HepG2 (cell line): ENCODE measurements at regions not wholly inside any gene's neighbourhood (a gene's known extent, or its start where the extent isn't known, plus 50 kb on each side); places are given as distances from the start of the nearest gene placed in this dataset.

Source experiments
- ATAC-seq: fragments of 200-7000 bp; cut with Tn5 transposase; 3 replicates; pipeline ENCODE4 v1.9.1; 2020; ENCODE audit warnings: mild to moderate bottlenecking, moderate library complexity
- BruUV-seq: library from RNA; stranded (reverse); fragments of 400-500 nt; replicated peaks from 2 replicates; lab custom pipeline; 2021; lab: Mats Ljungman, UMichigan
- CTCF ChIA-PET: fragments of 300-600 bp; formaldehyde crosslinking; extraction: SDS; loops from one replicate; lab custom pipeline; 2021; ENCODE audit warnings: low total read pairs, inconsistent platforms, low intra/inter-chr PET ratio; lab: Yijun Ruan, JAX
- POLR2A ChIA-PET: fragments of 350-600 bp; sonication (Branson Sonifier 250); formaldehyde crosslinking; loops from one replicate; lab custom pipeline; 2020; ENCODE audit warnings: antibody characterized with exemption, inconsistent platforms; lab: Yijun Ruan, JAX
- DNase-seq: peaks from one replicate; pipeline ENCODE4 v3.0.0-alpha.2; 2015; ENCODE audit warnings: low spot score
- FAIRE-seq: peaks from 3 replicates; lab custom pipeline; 2011; peaks lifted over from hg19 to GRCh38; lab: Jason Lieb, UNC
- H2AFZ ChIP-seq: one replicate; pipeline ENCODE4 v1.6.1; 2011; ENCODE audit warnings: low read length, inconsistent platforms
- H3K27ac ChIP-seq: fragments of 300-600 bp; 3 replicates; pipeline ENCODE4 v1.8.0; 2011; ENCODE audit warnings: mixed run types, mild to moderate bottlenecking, mixed read lengths, low read length, inconsistent platforms; ENCODE audit not compliant: insufficient read depth; ENCODE audit errors: extremely low read length
- H3K27me3 ChIP-seq, 2 experiments: fragments of 200-600 bp in 1 of 2; 2 replicates in 1 of 2; 3 replicates in 1 of 2; pipeline versions ENCODE4 v1.6.0 to v1.8.0; 2011; ENCODE audit warnings: low read length in 2 of 2, mild to moderate bottlenecking in 2 of 2, moderate library complexity in 2 of 2, inconsistent platforms in 1 of 2; ENCODE audit not compliant: insufficient read depth in 2 of 2, control insufficient read depth in 1 of 2
- H3K36me3 ChIP-seq, 2 experiments: fragments of 200-600 bp in 1 of 2; replicated peaks in 1 of 2; 2 replicates in 1 of 2; 3 replicates in 1 of 2; pipeline versions ENCODE4 v1.5.1 to v1.8.0; 2011; ENCODE audit warnings: low read length in 2 of 2, inconsistent platforms in 1 of 2; ENCODE audit not compliant: insufficient read depth in 2 of 2, control insufficient read depth in 1 of 2
- H3K4me1 ChIP-seq: 2 replicates; pipeline ENCODE4 v1.5.1; 2012; ENCODE audit warnings: low read length, inconsistent platforms; ENCODE audit not compliant: insufficient read depth
- H3K4me2 ChIP-seq: 2 replicates; pipeline ENCODE4 v1.6.0; 2011; ENCODE audit warnings: low read depth, low read length, inconsistent platforms
- H3K4me3 ChIP-seq, 3 experiments: fragments of 200-600 bp in 1 of 3; sonication (generic), shearing (Covaris generic) in 1 of 3; replicated peaks in 1 of 3; 2 replicates each; pipeline ENCODE4 v1.5.1; 2011 to 2016; ENCODE audit warnings: low read length in 3 of 3, inconsistent platforms in 2 of 3, low read depth in 2 of 3, mild to moderate bottlenecking in 2 of 3, control low read depth in 1 of 3, mixed read lengths in 1 of 3; ENCODE audit not compliant: insufficient read depth in 1 of 3
- H3K79me2 ChIP-seq: one replicate; pipeline ENCODE4 v1.6.1; 2011; ENCODE audit warnings: low read length, inconsistent platforms; ENCODE audit not compliant: insufficient read depth
- H3K9ac ChIP-seq: 2 replicates; pipeline ENCODE4 v1.6.0; 2011; ENCODE audit warnings: mild to moderate bottlenecking, low read depth, low read length, inconsistent platforms; ENCODE audit not compliant: insufficient read depth
- H3K9me3 ChIP-seq: 2 replicates; pipeline ENCODE4 v1.5.1; 2012; ENCODE audit warnings: mild to moderate bottlenecking, low read length
- H4K20me1 ChIP-seq: 2 replicates; pipeline ENCODE4 v1.6.0; 2011; ENCODE audit warnings: inconsistent platforms, mild to moderate bottlenecking, low read length, moderate library complexity; ENCODE audit not compliant: insufficient read depth
- ARNT2 ChIP-seq: sonication (generic); formaldehyde crosslinking; IDR thresholded peaks from 2 replicates; pipeline ENCODE4 v1.8.0; 2022; ENCODE audit warnings: mild to moderate bottlenecking, low read depth, missing genetic modification reagents, moderate library complexity
- CEBPG ChIP-seq: IDR thresholded peaks from 2 replicates; pipeline ENCODE4 v1.6.1; 2016
- EED ChIP-seq: sonication (generic); formaldehyde crosslinking; IDR thresholded peaks from 2 replicates; pipeline ENCODE4 v1.5.0; 2020; ENCODE audit warnings: mild to moderate bottlenecking, missing genetic modification reagents
- KLF12 ChIP-seq: sonication (generic); formaldehyde crosslinking; IDR thresholded peaks from 2 replicates; pipeline ENCODE4 v1.4.0; 2020; ENCODE audit warnings: missing genetic modification reagents, borderline replicate concordance
- PPARG ChIP-seq: conservative IDR thresholded peaks from 2 replicates; pipeline ENCODE4 v1.6.1; 2016; ENCODE audit warnings: missing biosample characterization, missing genetic modification reagents
- SMARCC2 ChIP-seq: fragments of 450-650 bp; IDR thresholded peaks from 2 replicates; pipeline ENCODE4 v1.6.1; 2017; ENCODE audit warnings: antibody characterized with exemption, mild to moderate bottlenecking
- SP2 ChIP-seq: sonication (generic); formaldehyde crosslinking; IDR thresholded peaks from 2 replicates; pipeline ENCODE4 v1.5.1; 2020; ENCODE audit warnings: mild to moderate bottlenecking, missing genetic modification reagents
- SP4 ChIP-seq: sonication (generic); formaldehyde crosslinking; IDR thresholded peaks from 2 replicates; pipeline ENCODE4 v1.8.1; 2023; ENCODE audit warnings: mild to moderate bottlenecking, missing genetic modification reagents
- TSC22D2 ChIP-seq: sonication (generic); formaldehyde crosslinking; IDR thresholded peaks from 2 replicates; pipeline ENCODE4 v1.5.1; 2020; ENCODE audit warnings: missing genetic modification reagents, mild to moderate bottlenecking, borderline replicate concordance
- YEATS4 ChIP-seq: sonication (generic); formaldehyde crosslinking; IDR thresholded peaks from 2 replicates; pipeline ENCODE4 v1.4.0; 2020; ENCODE audit warnings: missing genetic modification reagents, borderline replicate concordance
- ZBTB8A ChIP-seq: sonication (generic); formaldehyde crosslinking; IDR thresholded peaks from 2 replicates; pipeline ENCODE4 v1.4.0; 2020; ENCODE audit warnings: mild to moderate bottlenecking, low read depth, missing genetic modification reagents, borderline replicate concordance
- ZNF552 ChIP-seq: sonication (generic); formaldehyde crosslinking; IDR thresholded peaks from 2 replicates; pipeline ENCODE4 v1.9.0; 2022; ENCODE audit warnings: missing genetic modification reagents, mild to moderate bottlenecking, borderline replicate concordance
- ZNF777 ChIP-seq: sonication (generic); formaldehyde crosslinking; IDR thresholded peaks from 2 replicates; pipeline ENCODE4 v1.4.0; 2020; ENCODE audit warnings: missing genetic modification reagents
- WGBS: methylation state at CpG from one replicate; pipeline ENCODE4 v1.1.6; 2017; ENCODE audit warnings: low lambda C conversion rate; 5-methylcytosine and 5-hydroxymethylcytosine counted together
- in situ Hi-C: cut with HindIII; loops from 2 replicates; pipeline ENCODE4 v1.10.0; 2017; ENCODE audit warnings: low pct_unique_long_range_greater_than_20kb; ENCODE audit not compliant: extremely low pct_ligation_motif_present
- intact Hi-C: fragments of 100-400 bp; cut with micrococcal nuclease; formaldehyde crosslinking; loops from one replicate; pipeline ENCODE4 v1.10.0; 2022; ENCODE audit not compliant: unreplicated experiment
- TF ChIP-seq, protein P1 (sequence below): sonication (generic); formaldehyde crosslinking; IDR thresholded peaks from 2 replicates; pipeline ENCODE4 v1.4.0; 2020; ENCODE audit warnings: missing genetic modification reagents

DNA sequence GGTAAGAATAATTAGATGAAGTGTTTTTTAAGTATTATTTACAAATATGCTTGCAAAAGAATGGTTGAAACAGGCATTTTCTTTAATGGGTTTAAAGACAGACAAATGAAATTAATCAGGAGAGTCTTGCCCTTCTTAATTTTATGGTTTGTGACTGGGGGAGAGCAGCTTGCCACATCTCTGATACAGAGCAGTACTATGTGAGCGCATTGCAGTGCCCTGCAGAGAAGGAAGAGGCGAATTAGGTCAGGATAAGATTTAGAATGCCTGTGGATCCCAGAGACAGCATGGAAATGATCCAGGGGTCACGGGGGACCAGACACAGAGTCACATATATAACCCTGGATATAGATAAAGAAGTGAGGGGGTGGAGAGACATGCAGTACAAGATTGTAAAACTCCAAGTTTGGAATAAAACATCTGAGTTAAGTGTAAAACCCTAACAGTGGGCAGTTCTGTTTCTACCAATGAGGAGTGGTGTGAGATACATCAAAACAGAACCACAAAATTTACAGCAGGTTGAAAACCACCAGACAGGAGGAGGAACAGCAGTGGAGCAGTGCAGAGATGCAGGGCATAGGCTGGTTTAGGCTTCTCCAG is 125.5 kb downstream of the FAM204A start:
- POLR2A ChIA-PET: no interaction called here
- no peaks in the 10 kb centered on the region for H3K9me3 ChIP-seq
- BruUV-seq: no TSS peak
- H3K27me3 ChIP-seq: peaks cover 2 to 11% of the 10 kb centered on the region in 2 experiments; a peak in 3 of 5 replicates
- no peak overlapping the region for H3K4me3 ChIP-seq
- H3K27ac ChIP-seq: no peak overlapping the region
- H3K9ac ChIP-seq: no peak overlapping the region
- no peak for FAIRE-seq
- WGBS: 25% methylated on average over 3 of the region's 3 CpGs
- in situ Hi-C loops: no loop called here
- TF ChIP-seq CEBPG (CRISPR knock-in tag): no peak
- no peak for TF ChIP-seq ZBTB8A (CRISPR knock-in tag)
- TF ChIP-seq KLF12: no peak
- no peak for TF ChIP-seq ZNF552
- no peak for TF ChIP-seq ARNT2 (CRISPR knock-in tag)
- no peak for TF ChIP-seq SP2 (CRISPR knock-in tag)
- TF ChIP-seq PPARG: no peak
- no peak for TF ChIP-seq SP4
- TF ChIP-seq TSC22D2 (CRISPR knock-in tag): no peak
- no peak for TF ChIP-seq EED (CRISPR knock-in tag)
- no peak for TF ChIP-seq YEATS4 (CRISPR knock-in tag)
- TF ChIP-seq, protein P1, sequence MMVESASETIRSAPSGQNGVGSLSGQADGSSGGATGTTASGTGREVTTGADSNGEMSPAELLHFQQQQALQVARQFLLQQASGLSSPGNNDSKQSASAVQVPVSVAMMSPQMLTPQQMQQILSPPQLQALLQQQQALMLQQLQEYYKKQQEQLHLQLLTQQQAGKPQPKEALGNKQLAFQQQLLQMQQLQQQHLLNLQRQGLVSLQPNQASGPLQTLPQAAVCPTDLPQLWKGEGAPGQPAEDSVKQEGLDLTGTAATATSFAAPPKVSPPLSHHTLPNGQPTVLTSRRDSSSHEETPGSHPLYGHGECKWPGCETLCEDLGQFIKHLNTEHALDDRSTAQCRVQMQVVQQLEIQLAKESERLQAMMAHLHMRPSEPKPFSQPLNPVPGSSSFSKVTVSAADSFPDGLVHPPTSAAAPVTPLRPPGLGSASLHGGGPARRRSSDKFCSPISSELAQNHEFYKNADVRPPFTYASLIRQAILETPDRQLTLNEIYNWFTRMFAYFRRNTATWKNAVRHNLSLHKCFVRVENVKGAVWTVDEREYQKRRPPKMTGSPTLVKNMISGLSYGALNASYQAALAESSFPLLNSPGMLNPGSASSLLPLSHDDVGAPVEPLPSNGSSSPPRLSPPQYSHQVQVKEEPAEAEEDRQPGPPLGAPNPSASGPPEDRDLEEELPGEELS (CRISPR knock-in tag): no peak
- no peak for TF ChIP-seq SMARCC2
- TF ChIP-seq ZNF777 (CRISPR knock-in tag): no peak
- H3K36me3 ChIP-seq: no peaks in the 10 kb centered on the region
- DNase-seq: no peak
- no peak overlapping the region for H3K4me2 ChIP-seq
- H3K79me2 ChIP-seq: no peaks in the 10 kb centered on the region
- CTCF ChIA-PET: no interaction called here
- no peak overlapping the region for H2AFZ ChIP-seq
- intact Hi-C loops: no loop called here
- H3K4me1 ChIP-seq: no peaks in the 10 kb centered on the region
- no peak for ATAC-seq
- no peaks in the 10 kb centered on the region for H4K20me1 ChIP-seq
